GM18498 (cell line): ENCODE measurements at regions not wholly inside any gene's neighbourhood (a gene's known extent, or its start where the extent isn't known, plus 50 kb on each side); places are given as distances from the start of the nearest gene placed in this dataset.

Experiments used
- ATAC-seq: cut with Tn5 transposase; IDR thresholded peaks from one replicate; pipeline ENCODE4 v1.9.1; 2021; ENCODE audit warnings: mild to moderate bottlenecking, moderate library complexity; ENCODE audit not compliant: unreplicated experiment

- no peak for ATAC-seq
These were observed 864.8 kb downstream of the GATA3 start for GRCh38 chr10:8919280-8919679.

- no peak for ATAC-seq
These were observed 867.1 kb downstream of the GATA3 start for GRCh38 chr10:8921568-8921967.

GRCh38 chr10:8923096-8923495 is 868.6 kb downstream of the GATA3 start:
- ATAC-seq: no peak

- ATAC-seq: no peak
These were observed 873.2 kb downstream of the GATA3 start for GRCh38 chr10:8927705-8928104.

- ATAC-seq: no peak
These were observed 892.0 kb downstream of the GATA3 start for GRCh38 chr10:8946451-8946850.

GRCh38 chr10:8950978-8951377 is 896.5 kb downstream of the GATA3 start:
- no peak for ATAC-seq

- ATAC-seq: no peak
These were observed 897.1 kb downstream of the GATA3 start for GRCh38 chr10:8951440-8952089.

DNA sequence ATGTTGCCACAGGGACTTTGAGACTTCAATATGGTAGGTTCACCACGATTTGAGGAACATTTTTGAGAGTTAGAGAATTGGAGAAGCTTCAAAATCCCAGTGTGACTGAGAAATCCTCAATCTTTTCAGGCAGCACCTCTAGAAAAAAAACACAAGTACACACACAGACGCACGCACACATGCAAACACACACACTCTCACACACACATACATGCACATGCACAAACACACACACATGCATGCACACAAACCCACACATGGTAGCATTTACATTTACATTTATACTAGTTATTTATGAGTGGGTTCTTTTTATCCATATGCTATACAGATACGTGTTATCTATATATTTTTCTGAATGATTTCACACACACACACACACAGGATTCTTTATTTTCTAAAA is 901.9 kb downstream of the GATA3 start:
- no peak for ATAC-seq

GRCh38 chr10:8962249-8962648 is 907.8 kb downstream of the GATA3 start:
- ATAC-seq: no peak

DNA sequence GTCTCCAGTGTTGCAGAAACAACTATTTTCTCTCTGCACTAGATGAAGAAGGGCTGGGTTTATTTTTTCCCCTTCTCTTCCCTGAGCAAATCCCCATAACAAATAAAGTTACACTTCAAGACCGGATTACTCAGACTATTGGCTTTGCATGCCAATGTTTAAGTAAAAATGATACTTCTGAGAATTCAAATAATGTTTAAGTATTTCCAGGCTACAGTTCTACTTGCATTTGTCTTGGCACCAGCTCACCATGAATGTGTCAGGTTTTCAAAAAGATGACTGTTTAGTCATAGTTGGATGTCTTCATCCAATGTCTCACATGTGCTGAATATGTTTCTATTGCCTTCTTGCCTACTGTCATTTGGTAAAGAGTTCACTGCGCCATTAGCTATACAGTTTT is 912.6 kb downstream of the GATA3 start:
- ATAC-seq: no peak

- no peak for ATAC-seq
These were observed 915.4 kb downstream of the GATA3 start for GRCh38 chr10:8969853-8970252.

DNA sequence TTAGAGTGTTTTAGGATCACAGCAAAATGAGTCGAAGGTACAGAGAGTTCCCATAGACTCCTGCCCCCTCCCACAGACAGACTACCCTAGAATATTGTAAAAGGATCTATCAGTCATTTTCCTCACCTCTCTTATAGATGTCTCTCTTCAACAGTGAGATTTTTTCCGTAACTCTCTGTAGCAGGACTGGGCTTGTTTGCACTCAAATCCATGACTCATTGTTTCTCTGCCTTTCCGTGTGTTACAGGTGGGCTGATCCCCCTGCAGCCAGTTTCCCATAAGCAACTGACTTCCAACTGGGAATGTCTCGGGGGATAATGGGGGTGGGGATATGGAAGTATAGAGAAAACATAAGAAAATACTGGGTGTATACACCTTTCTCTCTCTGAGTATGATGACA is 921.0 kb downstream of the GATA3 start:
- no peak for ATAC-seq

GRCh38 chr10:8978100-8978499 is 923.6 kb downstream of the GATA3 start:
- ATAC-seq: no peak

DNA sequence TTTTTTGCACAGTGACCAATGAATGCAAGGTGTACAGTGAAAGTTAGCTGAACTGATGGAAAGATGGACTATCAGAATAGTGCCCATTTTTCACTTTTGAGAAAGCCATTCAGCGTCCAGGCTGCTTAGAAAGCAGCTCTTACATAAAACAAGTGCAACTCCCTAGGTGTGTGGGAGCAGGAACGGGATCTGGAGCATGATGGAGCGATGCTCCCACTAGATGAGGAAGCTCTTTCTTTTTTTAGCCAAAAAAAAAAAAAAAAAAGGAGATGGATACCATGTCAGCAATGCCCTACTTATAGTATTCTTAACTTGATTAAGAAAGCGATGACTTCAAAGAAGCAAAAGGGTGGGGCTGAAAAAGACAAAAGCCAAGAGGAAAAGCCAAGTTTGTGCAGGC is 925.5 kb downstream of the GATA3 start:
- no peak for ATAC-seq

DNA sequence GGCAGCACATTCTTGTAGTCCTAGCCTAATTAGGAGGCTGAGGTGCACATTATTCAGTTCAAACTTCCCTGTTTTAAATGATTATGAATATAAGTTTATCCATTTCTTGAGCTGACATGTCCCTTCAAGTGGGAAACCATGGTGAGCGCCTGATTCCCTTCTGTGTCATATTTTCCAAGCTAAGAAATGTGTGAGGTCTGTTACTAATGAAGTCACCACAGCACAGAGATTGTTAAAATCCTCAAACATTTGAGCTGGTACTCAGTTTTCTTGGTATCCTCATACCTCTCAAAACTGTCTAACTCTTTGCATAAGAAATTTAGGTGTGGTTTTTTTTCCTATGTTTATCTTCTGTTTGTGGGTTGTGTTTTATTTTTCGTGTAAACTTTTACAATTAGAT is 926.8 kb downstream of the GATA3 start:
- ATAC-seq: no peak

DNA sequence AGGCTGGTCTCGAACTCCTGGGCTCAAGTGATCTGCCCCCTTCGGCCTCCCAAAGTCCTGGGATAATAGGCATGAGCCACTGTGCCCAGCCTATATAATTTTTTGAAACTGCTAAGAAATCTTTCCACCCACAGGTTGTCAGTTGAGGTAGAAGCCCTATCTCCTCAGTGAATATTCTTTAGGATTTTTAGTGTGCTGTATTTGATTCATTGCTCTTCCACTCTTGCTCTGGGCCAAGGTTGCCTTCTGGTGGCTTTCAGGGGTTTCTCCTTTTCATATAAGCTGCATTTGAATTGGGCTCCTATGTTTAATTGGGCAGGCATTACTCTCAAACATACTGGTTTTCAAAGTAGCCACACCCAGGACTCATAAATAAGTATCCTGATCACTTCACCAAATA is 931.2 kb downstream of the GATA3 start:
- ATAC-seq: no peak

DNA sequence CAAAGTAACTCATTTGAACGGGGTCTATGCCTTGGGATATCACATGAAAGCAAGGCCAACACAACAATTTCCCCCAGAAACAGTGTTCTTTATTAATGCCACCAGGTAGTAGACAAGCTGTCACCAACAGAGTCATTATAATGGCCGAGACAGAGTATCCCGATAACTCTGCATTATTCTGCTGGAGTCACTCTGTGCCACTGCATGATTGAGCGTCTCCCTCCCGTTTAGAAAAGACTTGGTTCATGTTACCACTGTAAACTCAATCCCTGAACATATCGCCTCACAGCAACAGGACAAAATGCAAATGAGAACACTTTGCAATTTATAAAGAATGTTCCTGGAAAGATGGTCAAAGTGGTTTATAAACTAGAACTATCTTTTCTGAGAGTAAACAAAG is 932.5 kb downstream of the GATA3 start:
- no peak for ATAC-seq

- no peak for ATAC-seq
These were observed 933.2 kb downstream of the GATA3 start for GRCh38 chr10:8987712-8988111.

DNA sequence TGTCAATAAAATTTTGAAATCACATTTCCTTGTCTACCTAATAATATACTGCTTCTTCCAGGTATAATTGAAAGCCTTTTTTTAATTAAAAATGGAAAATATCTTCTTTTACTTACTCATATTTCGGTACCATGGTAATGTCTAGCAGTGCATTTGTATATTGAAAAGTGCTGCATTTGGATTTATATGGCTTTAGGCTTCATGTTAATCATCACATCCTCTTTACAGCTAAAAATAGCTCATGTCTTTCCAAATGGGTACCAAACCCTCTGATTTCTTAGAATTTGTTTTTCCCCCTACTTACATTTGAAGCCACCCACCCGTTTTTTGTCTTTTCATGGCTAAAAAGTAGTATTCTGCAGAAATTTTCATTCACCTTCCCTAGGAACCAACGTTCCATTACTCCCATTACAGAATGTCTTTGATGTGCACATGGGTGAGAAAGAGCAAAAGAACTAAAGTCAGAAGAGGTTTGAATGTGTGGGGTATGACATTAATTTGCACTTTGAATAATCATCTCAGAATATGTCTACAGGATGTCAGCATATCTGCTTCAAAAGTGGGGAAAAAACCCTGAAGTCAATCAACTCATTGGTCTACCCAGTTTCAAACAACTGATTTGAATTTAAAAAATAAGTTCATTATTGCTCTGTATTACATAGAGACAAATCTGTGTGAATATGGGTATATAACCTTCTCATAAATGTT is 935.9 kb downstream of the GATA3 start:
- ATAC-seq: no peak

- ATAC-seq: no peak
These were observed 937.5 kb downstream of the GATA3 start for GRCh38 chr10:8992009-8992408.

- no peak for ATAC-seq
These were observed 939.4 kb downstream of the GATA3 start for GRCh38 chr10:8993864-8994263.

DNA sequence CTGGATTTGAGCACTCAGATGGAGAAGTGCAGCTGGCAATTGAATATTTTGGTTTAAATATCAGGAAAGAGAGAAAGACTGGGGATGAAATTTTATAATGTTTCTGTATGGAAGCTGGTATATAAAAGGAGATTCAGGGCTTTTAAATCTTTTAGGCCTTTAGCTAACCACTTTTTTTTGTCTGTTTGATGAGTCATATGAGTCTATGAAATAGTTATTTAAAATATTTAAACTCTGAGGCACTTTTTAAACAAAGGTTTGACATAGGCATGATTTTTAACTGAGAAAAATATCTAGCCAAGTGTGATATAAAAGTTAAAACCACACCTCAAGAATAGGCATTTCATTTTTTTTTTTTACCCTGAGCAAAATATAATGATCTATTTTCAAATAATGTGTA is 944.3 kb downstream of the GATA3 start:
- no peak for ATAC-seq

DNA sequence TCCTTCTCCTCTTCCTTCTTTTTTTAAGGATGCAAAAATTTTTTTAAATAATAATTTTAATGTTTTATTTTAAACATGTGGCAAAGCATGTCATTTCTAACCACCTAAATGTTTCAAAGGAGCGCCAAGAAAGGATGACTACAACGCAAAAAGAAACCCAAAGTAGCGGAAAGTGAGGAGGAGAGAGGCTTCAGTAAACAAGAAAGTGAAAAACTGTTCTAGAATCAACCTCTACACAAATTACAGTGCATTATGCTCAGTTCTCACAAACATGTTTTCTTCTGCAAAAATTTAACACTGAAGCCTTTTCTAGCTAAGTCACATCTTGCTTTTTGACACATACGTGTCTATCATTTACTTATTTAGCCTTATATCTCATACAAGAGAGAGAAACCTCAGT is 948.6 kb downstream of the GATA3 start:
- no peak for ATAC-seq
